Esophagus muscularis mucosa (tissue), 4 donors: ENCODE measurements at regions not wholly inside any gene's neighbourhood (a gene's known extent, or its start where the extent isn't known, plus 50 kb on each side); places are given as distances from the start of the nearest gene placed in this dataset.

ENCODE experiments used
- DNase-seq: peaks from one replicate; pipeline ENCODE4 v3.0.0-alpha.2; 2017; ENCODE audit errors: extremely low spot score
- H3K27ac ChIP-seq, 4 donors: fragments of 200-600 bp; sonication (generic); replicated peaks in 1 of 4; 1 replicate in 3 of 4; 2 replicates in 1 of 4; pipeline ENCODE4 v1.5.1; 2016 to 2019; ENCODE audit warnings: mild to moderate bottlenecking in 1 of 4
- H3K27me3 ChIP-seq, 4 donors: fragments of 200-600 bp; sonication (generic); one replicate each; pipeline versions ENCODE4 v1.5.1 to v1.6.0; 2016 to 2019
- H3K36me3 ChIP-seq, 4 donors: fragments of 200-600 bp; sonication (generic); one replicate each; pipeline ENCODE4 v1.5.1; 2016 to 2019
- H3K4me1 ChIP-seq, 4 donors: fragments of 200-600 bp; sonication (generic); one replicate each; pipeline ENCODE4 v1.5.1; 2016 to 2019
- H3K4me3 ChIP-seq, 4 donors: fragments of 200-600 bp; sonication (generic); 1 replicate in 2 of 4; 2 replicates in 2 of 4; pipeline ENCODE4 v1.5.1; 2016 to 2019; ENCODE audit warnings: mild to moderate bottlenecking in 4 of 4, moderate library complexity in 1 of 4
- H3K9me3 ChIP-seq, 4 donors: fragments of 200-600 bp; sonication (generic); 1 replicate in 3 of 4; 2 replicates in 1 of 4; pipeline ENCODE4 v1.5.1; 2016 to 2019
- EP300 ChIP-seq: sonication (generic); formaldehyde crosslinking; IDR thresholded peaks from one replicate; pipeline ENCODE4 v1.6.1; 2017; ENCODE audit warnings: antibody characterized with exemption
- POLR2A ChIP-seq: fragments of 450-650 bp; IDR thresholded peaks from one replicate; pipeline ENCODE4 v1.6.1; 2017; ENCODE audit warnings: antibody characterized with exemption, moderate library complexity, mild to moderate bottlenecking, low read depth
- POLR2AphosphoS5 ChIP-seq, 2 donors: sonication (generic); formaldehyde crosslinking; IDR thresholded peaks; one replicate each; pipeline ENCODE4 v1.6.1; 2017; ENCODE audit warnings: antibody characterized with exemption in 2 of 2
- WGBS: methylation state at CpG from one replicate; pipeline ENCODE4 v1.1.5; 2018; 5-methylcytosine and 5-hydroxymethylcytosine counted together
- intact Hi-C: fragments of 100-400 bp; cut with DNase I; formaldehyde crosslinking; loops from one replicate; pipeline ENCODE4 v1.15.1; 2023
- TF ChIP-seq, protein P1 (sequence below), 3 experiments: fragments of 200-600 bp in 2 of 3; fragments of 450-650 bp in 1 of 3; sonication (generic) in 2 of 3; IDR thresholded peaks; one replicate each; pipeline ENCODE4 v1.5.1; 2017 to 2019; ENCODE audit warnings: antibody characterized with exemption in 3 of 3, mild to moderate bottlenecking in 2 of 3, moderate library complexity in 1 of 3

GRCh38 chr3:127110982-127111693 is 81.8 kb upstream of the PRR23E start:
- H3K4me3 ChIP-seq, result no peak overlapping the region
- 75% methylated on average over 3 of the region's 3 CpGs for WGBS
- peaks cover 0 to 22% (median 18%) of the 10 kb centered on the region in 4 donors for H3K9me3 ChIP-seq
- no peak overlapping the region for H3K27ac ChIP-seq
- intact Hi-C loops, result no loop called here
- H3K4me1 ChIP-seq, result peaks cover 0 to 8% (median 0%) of the 10 kb centered on the region in 4 donors
- no peak for TF ChIP-seq POLR2A
- TF ChIP-seq, protein P1, sequence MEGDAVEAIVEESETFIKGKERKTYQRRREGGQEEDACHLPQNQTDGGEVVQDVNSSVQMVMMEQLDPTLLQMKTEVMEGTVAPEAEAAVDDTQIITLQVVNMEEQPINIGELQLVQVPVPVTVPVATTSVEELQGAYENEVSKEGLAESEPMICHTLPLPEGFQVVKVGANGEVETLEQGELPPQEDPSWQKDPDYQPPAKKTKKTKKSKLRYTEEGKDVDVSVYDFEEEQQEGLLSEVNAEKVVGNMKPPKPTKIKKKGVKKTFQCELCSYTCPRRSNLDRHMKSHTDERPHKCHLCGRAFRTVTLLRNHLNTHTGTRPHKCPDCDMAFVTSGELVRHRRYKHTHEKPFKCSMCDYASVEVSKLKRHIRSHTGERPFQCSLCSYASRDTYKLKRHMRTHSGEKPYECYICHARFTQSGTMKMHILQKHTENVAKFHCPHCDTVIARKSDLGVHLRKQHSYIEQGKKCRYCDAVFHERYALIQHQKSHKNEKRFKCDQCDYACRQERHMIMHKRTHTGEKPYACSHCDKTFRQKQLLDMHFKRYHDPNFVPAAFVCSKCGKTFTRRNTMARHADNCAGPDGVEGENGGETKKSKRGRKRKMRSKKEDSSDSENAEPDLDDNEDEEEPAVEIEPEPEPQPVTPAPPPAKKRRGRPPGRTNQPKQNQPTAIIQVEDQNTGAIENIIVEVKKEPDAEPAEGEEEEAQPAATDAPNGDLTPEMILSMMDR (IDR thresholded peaks at IDR 0.05), result no peak
- TF ChIP-seq POLR2AphosphoS5 (IDR thresholded peaks at IDR 0.05), result no peak
- no peak for TF ChIP-seq EP300
- no peaks in the 10 kb centered on the region for H3K27me3 ChIP-seq
- no peak for DNase-seq
- H3K36me3 ChIP-seq, result no peaks in the 10 kb centered on the region

GRCh38 chr3:127112796-127113570 is 79.9 kb upstream of the PRR23E start:
- intact Hi-C loops, result no loop called here
- H3K9me3 ChIP-seq, result peaks cover 0 to 22% (median 18%) of the 10 kb centered on the region in 4 donors
- H3K4me1 ChIP-seq, result peaks cover 0 to 8% (median 0%) of the 10 kb centered on the region in 4 donors
- no peak for DNase-seq
- H3K36me3 ChIP-seq, result no peaks in the 10 kb centered on the region
- whole genome bisulfite sequencing, result 56% methylated on average over 4 of the region's 5 CpGs
- H3K27ac ChIP-seq, result no peak overlapping the region
- TF ChIP-seq POLR2A, result no peak
- H3K27me3 ChIP-seq, result no peaks in the 10 kb centered on the region
- no peak overlapping the region for H3K4me3 ChIP-seq

DNA sequence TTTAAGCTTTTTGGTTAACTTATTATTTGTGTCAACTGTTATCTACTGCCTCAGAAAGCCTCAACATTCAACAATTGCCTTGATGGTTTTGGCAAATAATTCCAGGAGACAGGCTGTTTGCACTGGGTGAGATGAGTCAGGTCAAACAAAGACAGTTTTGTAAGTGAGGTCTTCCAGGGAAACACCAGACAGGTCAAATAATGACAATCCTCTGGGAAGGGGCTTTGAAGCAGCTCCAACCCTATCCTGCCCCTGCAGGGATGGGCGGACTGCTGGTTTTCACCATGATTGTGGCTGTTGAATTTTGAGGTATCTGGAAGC is 79.4 kb upstream of the PRR23E start:
- no peak for TF ChIP-seq EP300
- TF ChIP-seq POLR2A, result no peak
- TF ChIP-seq, protein P1 (IDR thresholded peaks at IDR 0.05), result no peak
- TF ChIP-seq POLR2AphosphoS5 (IDR thresholded peaks at IDR 0.05), result no peak
- Histone ChIP-seq H3K36me3 (no peaks in the 10 kb centered on the region), H3K4me3 (no peak overlapping the region), H3K27ac (no peak overlapping the region), H3K4me1 (peaks cover 0 to 8% (median 0%) of the 10 kb centered on the region in 4 donors), H3K9me3 (peaks cover 0 to 22% (median 18%) of the 10 kb centered on the region in 4 donors), H3K27me3 (no peaks in the 10 kb centered on the region)
- intact Hi-C loops, result no loop called here
- DNase-seq, result no peak
- 58% methylated on average over 1 of the region's 1 CpG for WGBS

- H3K36me3 ChIP-seq, result no peaks in the 10 kb centered on the region
- no peak for DNase-seq
- WGBS, result 67% methylated on average over 5 of the region's 5 CpGs
- no peak overlapping the region for H3K27ac ChIP-seq
- TF ChIP-seq POLR2A, result no peak
- TF ChIP-seq POLR2AphosphoS5 (IDR thresholded peaks at IDR 0.05), result no peak
- TF ChIP-seq EP300, result no peak
- TF ChIP-seq, protein P1 (IDR thresholded peaks at IDR 0.05), result no peak
- intact Hi-C loops, result no loop called here
- H3K4me1 ChIP-seq, result peaks cover 0 to under 1% (median 0%) of the 10 kb centered on the region in 4 donors
- H3K4me3 ChIP-seq, result no peak overlapping the region
- peaks cover 0 to 22% (median 18%) of the 10 kb centered on the region in 4 donors for H3K9me3 ChIP-seq
- no peaks in the 10 kb centered on the region for H3K27me3 ChIP-seq
Measured at GRCh38 chr3:127114337-127115070, 78.4 kb upstream of the PRR23E start.

GRCh38 chr3:127115691-127116351 is 77.1 kb upstream of the PRR23E start:
- Histone ChIP-seq H3K4me1 (no peaks in the 10 kb centered on the region), H3K9me3 (peaks cover 0 to 22% (median 18%) of the 10 kb centered on the region in 4 donors), H3K4me3 (no peak overlapping the region), H3K27ac (no peak overlapping the region), H3K27me3 (no peaks in the 10 kb centered on the region), H3K36me3 (no peaks in the 10 kb centered on the region)
- intact Hi-C loops, result no loop called here
- TF ChIP-seq POLR2A (no peak), EP300 (no peak), POLR2AphosphoS5 (IDR thresholded peaks at IDR 0.05) (no peak)
- TF ChIP-seq, protein P1 (IDR thresholded peaks at IDR 0.05), result no peak
- DNase-seq, result no peak
- 89% methylated on average over 3 of the region's 3 CpGs for WGBS
